Upper lobe of left lung (tissue), 4 donors: ENCODE measurements at regions not wholly inside any gene's neighbourhood (a gene's known extent, or its start where the extent isn't known, plus 50 kb on each side); places are given as distances from the start of the nearest gene placed in this dataset.

Experiments
- EP300 ChIP-seq, 4 donors: sonication (generic); formaldehyde crosslinking; IDR thresholded peaks; one replicate each; pipeline ENCODE4 v1.5.1; 2017; ENCODE audit warnings: antibody characterized with exemption in 4 of 4, control low read depth in 2 of 4
- POLR2A ChIP-seq, 4 donors: fragments of 450-650 bp; IDR thresholded peaks; one replicate each; pipeline ENCODE4 v1.5.1; 2016 to 2017; ENCODE audit warnings: antibody characterized with exemption in 4 of 4, mild to moderate bottlenecking in 2 of 4
- POLR2AphosphoS5 ChIP-seq, 2 donors: sonication (generic); formaldehyde crosslinking; IDR thresholded peaks; one replicate each; pipeline ENCODE4 v1.5.1; 2017; ENCODE audit warnings: antibody characterized with exemption in 2 of 2
- TF ChIP-seq, protein P1 (sequence below), 6 experiments: fragments of 450-650 bp in 4 of 6; fragments of 200-600 bp in 2 of 6; sonication (generic) in 2 of 6; IDR thresholded peaks; one replicate each; pipeline ENCODE4 v1.5.1; 2016 to 2019; ENCODE audit warnings: antibody characterized with exemption in 6 of 6

DNA sequence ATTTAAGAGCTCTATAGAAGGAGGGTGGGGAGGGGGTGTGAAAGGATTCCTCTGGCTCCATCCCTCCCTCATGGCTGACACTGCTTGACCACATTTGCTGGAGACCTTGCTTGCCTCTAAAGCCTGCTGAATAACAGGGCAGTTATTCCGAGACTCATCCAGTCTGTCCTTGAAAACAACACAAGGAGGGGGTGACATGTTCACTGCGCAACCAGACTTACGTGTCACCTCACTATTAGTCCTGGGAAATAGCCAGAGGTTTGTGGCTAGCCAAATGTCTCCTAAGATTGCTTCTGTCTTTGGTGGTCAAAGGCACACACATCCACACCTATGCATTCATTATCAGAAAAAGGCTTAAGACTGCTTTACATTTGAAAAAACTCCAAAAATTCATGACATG lies 256.2 kb upstream of the SKOR2 start:
- TF ChIP-seq, protein P1, sequence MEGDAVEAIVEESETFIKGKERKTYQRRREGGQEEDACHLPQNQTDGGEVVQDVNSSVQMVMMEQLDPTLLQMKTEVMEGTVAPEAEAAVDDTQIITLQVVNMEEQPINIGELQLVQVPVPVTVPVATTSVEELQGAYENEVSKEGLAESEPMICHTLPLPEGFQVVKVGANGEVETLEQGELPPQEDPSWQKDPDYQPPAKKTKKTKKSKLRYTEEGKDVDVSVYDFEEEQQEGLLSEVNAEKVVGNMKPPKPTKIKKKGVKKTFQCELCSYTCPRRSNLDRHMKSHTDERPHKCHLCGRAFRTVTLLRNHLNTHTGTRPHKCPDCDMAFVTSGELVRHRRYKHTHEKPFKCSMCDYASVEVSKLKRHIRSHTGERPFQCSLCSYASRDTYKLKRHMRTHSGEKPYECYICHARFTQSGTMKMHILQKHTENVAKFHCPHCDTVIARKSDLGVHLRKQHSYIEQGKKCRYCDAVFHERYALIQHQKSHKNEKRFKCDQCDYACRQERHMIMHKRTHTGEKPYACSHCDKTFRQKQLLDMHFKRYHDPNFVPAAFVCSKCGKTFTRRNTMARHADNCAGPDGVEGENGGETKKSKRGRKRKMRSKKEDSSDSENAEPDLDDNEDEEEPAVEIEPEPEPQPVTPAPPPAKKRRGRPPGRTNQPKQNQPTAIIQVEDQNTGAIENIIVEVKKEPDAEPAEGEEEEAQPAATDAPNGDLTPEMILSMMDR (IDR thresholded peaks at IDR 0.05), result no peak
- TF ChIP-seq EP300 (IDR thresholded peaks at IDR 0.05) (no peak), POLR2AphosphoS5 (IDR thresholded peaks at IDR 0.05) (no peak), POLR2A (IDR thresholded peaks at IDR 0.05) (no peak)
